ENCODE measurements at regions not wholly inside any gene's neighbourhood (a gene's known extent, or its start where the extent isn't known, plus 50 kb on each side); places are given as distances from the start of the nearest gene placed in this dataset.
A peak's percentile ranks its signal among the peaks of the same experiment; 100 is the strongest.

DNA sequence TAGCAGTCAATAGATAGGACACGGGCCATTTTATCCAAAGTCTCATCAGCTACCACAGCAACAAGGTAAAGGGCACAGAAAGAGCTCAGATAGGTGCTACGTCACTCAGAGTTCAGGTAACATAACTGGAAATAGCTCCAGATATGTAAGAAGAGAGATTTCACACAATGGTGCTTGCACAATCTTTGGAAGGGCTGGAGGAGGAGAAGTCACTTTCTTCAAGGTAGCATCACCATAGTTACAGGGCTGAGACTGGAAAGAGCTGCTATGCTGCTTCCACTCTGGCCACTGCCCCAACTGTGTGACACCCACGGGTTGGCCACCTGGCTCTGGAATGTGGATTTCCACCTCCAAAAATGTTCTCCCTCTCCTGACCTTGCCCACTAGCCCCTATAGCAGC lies 448.8 kb upstream of the THBS1 start:
- Histone ChIP-seq H3K9me3 (no peaks in the 10 kb centered on the region), H3K27me3 (no peaks in the 10 kb centered on the region), H3K36me3 (no peaks in the 10 kb centered on the region), H3K27ac (no peak overlapping the region), H3K4me3 (no peak overlapping the region), H3K4me1 (peaks cover 12 to 26% (median 16%) of the 10 kb centered on the region in 3 donors)
- DNase-seq, result no peak
- intact Hi-C loops (cut with DNase I), result no loop called here
- TF ChIP-seq POLR2A (IDR thresholded peaks at IDR 0.05), result no peak
- TF ChIP-seq, protein P1, sequence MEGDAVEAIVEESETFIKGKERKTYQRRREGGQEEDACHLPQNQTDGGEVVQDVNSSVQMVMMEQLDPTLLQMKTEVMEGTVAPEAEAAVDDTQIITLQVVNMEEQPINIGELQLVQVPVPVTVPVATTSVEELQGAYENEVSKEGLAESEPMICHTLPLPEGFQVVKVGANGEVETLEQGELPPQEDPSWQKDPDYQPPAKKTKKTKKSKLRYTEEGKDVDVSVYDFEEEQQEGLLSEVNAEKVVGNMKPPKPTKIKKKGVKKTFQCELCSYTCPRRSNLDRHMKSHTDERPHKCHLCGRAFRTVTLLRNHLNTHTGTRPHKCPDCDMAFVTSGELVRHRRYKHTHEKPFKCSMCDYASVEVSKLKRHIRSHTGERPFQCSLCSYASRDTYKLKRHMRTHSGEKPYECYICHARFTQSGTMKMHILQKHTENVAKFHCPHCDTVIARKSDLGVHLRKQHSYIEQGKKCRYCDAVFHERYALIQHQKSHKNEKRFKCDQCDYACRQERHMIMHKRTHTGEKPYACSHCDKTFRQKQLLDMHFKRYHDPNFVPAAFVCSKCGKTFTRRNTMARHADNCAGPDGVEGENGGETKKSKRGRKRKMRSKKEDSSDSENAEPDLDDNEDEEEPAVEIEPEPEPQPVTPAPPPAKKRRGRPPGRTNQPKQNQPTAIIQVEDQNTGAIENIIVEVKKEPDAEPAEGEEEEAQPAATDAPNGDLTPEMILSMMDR (IDR thresholded peaks at IDR 0.05), result no peak
- 84 to 94% methylated on average over 3 of the region's 3 CpGs for WGBS, 2 donors

DNA sequence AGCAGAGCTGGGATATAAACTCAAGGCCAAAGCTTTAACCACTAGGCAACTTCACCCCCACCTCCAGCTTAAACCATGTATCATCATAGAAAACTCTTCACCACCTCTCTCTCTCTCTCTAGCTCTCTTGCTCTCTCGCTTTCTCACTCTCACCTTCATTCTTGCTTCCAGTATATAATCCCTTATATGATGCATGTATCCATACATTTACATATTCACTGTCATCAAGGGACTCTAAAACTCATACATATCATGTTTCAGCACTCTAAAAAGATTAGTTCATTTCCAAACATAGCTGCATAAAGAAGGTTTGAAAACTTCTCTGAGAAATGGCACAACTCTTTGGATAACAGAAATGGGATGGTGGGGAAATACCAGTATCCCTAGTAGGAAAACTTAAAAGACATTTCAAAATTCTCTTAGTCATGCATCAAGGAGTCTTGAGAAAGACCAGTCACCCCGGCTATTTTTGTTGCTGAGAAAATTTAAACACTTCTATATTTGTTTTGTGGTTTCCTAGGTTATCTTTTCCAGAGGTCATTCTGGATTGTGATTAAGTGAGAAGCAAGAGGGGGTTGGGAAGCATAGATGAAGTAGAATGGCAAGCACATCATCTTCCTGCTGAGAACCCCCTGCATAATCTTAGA lies 447.8 kb upstream of the THBS1 start:
- Histone ChIP-seq H3K27me3 (no peaks in the 10 kb centered on the region), H3K27ac (peak overlapping the region in 2 of 4 donors; percentile 6 to 73), H3K4me1 (peaks cover 5 to 16% (median 6%) of the 10 kb centered on the region in 3 donors), H3K4me3 (no peak overlapping the region), H3K9me3 (no peaks in the 10 kb centered on the region), H3K36me3 (no peaks in the 10 kb centered on the region)
- intact Hi-C loops (cut with DNase I), result no loop called here
- 40 to 50% methylated on average over 2 of the region's 2 CpGs for WGBS, 2 donors
- DNase-seq, result no peak
- TF ChIP-seq, protein P1 (IDR thresholded peaks at IDR 0.05), result no peak
- no peak for TF ChIP-seq POLR2A (IDR thresholded peaks at IDR 0.05)

DNA sequence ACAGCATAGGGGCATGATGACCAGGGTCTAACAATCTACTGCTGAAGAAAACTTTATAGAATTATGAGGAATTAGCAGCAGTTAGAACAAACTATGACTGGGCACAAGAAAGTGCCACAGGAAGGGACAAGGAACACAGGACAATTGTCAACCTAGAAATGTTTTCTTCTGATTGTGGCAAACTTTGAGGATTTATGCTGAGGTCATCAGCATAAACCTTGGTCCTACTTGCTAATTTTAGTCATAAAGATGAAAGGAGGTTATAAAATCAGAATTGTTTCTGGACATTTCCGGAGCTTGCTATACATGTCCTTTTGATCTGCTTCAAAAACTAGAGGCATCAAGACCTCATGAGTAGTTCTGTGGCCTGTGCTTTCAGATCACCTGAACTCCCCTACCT lies 446.6 kb upstream of the THBS1 start:
- no peak for TF ChIP-seq POLR2A (IDR thresholded peaks at IDR 0.05)
- TF ChIP-seq, protein P1 (IDR thresholded peaks at IDR 0.05), result no peak
- peaks cover 0 to 6% (median 0%) of the 10 kb centered on the region in 3 donors for H3K4me1 ChIP-seq
- H3K27ac ChIP-seq, result peak overlapping the region in 1 of 4 donors; percentile 39
- H3K27me3 ChIP-seq, result no peaks in the 10 kb centered on the region
- intact Hi-C loops (cut with DNase I), result no loop called here
- 91 to 100% methylated on average over 1 of the region's 1 CpG for WGBS, 2 donors
- no peaks in the 10 kb centered on the region for H3K9me3 ChIP-seq
- no peak for DNase-seq
- no peaks in the 10 kb centered on the region for H3K36me3 ChIP-seq
- H3K4me3 ChIP-seq, result no peak overlapping the region

DNA sequence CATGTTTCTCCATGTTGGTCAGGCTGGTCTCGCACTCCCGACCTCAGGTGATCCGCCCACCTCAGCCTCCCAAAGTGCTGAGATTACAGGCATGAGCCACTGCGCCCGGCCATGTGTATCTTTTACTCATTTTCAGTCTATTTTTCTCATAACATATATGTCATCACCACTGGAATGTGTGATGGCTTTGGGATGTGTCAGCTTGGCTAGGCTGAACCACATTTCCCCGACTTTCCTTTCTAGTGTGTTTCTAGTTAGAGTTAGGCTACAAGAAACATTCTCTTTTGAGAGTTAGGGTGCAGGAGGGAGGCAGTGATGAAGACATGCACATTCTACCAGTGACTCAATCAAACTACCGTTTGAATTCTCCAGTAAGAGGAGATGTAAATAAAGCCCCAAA lies 444.9 kb upstream of the THBS1 start:
- Histone ChIP-seq H3K9me3 (no peaks in the 10 kb centered on the region), H3K4me3 (no peak overlapping the region), H3K27me3 (no peaks in the 10 kb centered on the region), H3K27ac (no peak overlapping the region), H3K36me3 (no peaks in the 10 kb centered on the region), H3K4me1 (peaks cover 0 to 6% (median 0%) of the 10 kb centered on the region in 3 donors)
- intact Hi-C loops (cut with DNase I), result no loop called here
- TF ChIP-seq POLR2A (IDR thresholded peaks at IDR 0.05), result no peak
- TF ChIP-seq, protein P1 (IDR thresholded peaks at IDR 0.05), result no peak
- 75 to 76% methylated on average over 5 to 7 of the region's 7 CpGs for WGBS, 2 donors
- no peak for DNase-seq

GRCh38 chr15:39139431-39140059 lies 441.3 kb upstream of the THBS1 start:
- no peaks in the 10 kb centered on the region for H3K36me3 ChIP-seq
- no peak overlapping the region for H3K27ac ChIP-seq
- no peak for DNase-seq
- no peaks in the 10 kb centered on the region for H3K9me3 ChIP-seq
- H3K4me1 ChIP-seq, result peaks cover 0 to 2% (median 0%) of the 10 kb centered on the region in 3 donors
- no peak for TF ChIP-seq POLR2A (IDR thresholded peaks at IDR 0.05)
- TF ChIP-seq, protein P1 (IDR thresholded peaks at IDR 0.05), result no peak
- 48 to 67% methylated on average over 2 of the region's 2 CpGs for WGBS, 2 donors
- H3K27me3 ChIP-seq, result no peaks in the 10 kb centered on the region
- no peak overlapping the region for H3K4me3 ChIP-seq
- intact Hi-C loops (cut with DNase I), result no loop called here

Data from esophagus squamous epithelium (tissue), 5 donors.